ENCODE measurements at regions not wholly inside any gene's neighbourhood (a gene's known extent, or its start where the extent isn't known, plus 50 kb on each side); places are given as distances from the start of the nearest gene placed in this dataset.

DNA sequence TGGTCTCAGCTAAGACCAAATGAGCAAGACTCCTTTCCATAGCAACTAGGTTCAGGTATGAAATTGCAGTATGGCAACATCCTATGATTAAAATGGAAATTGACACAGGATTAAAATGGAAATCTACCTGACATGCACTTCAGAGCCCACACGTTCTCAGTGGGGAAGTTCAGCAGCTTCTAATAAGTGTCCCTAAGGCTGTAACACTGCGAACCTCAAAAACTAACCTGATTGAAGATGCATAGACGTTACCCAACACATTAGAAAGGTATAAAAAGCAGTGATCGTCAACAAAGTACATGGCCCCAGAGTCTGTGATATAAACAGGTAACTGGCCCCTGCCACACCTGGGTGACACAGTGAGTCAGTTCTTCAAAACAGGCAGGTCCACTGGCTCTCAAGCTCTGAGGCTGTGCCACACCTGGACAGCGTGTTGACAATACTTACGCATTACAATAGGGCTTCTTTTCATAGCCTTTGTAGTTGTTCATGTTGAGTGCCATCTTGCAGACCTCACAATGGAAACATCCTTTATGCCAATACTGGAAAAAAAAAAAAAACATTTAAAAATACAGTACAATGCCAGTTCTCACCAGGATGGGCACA is 274.9 kb upstream of the NEBL start:
- no peak for DNase-seq (ENCODE audit: low read depth)

GRCh38 chr10:21171197-21171935 is 274.3 kb upstream of the NEBL start:
- DNase-seq (ENCODE audit: low read depth), result no peak

GRCh38 chr10:21170216-21170615 is 273.1 kb upstream of the NEBL start:
- no peak for DNase-seq (ENCODE audit: low read depth)

- DNase-seq (ENCODE audit: low read depth), result no peak
Measured at GRCh38 chr10:21169271-21169670, 272.2 kb upstream of the NEBL start.

GRCh38 chr10:21167288-21168010 is 270.3 kb upstream of the NEBL start:
- DNase-seq (ENCODE audit: low read depth), result no peak

DNA sequence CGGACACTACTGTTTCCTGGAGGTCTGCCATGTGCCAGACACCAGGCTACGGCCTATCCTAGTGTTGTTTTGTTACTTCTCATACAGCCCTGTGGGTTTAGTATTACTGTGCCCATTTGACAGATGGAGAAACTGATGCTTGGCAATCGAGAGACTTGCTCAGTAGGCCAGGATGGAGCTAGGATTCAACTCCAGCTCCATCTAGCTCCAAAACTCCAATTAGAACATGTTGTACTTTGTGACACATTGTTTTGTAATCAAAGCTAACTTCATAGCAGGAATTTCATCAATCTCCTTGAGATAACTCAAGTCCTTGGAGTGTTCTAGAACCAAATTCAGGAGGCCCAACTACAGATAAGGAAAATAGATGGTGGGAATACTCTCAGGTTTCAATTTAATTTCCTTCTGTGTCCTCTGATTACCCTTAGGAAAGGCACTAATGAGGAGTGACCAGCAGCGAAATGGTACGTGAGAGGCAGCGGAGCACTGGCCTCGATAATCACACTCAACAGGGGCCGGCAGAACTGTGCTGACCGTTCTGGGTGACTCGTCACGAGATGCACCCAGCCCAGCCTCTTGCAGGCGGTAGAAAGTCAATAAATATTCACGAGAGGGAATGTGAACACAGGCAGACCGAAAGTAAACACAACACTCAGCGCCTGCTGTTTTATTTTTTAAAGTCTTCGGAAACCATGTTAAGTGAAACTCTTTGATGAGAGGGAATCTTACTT is 269.6 kb upstream of the NEBL start:
- no peak for DNase-seq (ENCODE audit: low read depth)

DNA sequence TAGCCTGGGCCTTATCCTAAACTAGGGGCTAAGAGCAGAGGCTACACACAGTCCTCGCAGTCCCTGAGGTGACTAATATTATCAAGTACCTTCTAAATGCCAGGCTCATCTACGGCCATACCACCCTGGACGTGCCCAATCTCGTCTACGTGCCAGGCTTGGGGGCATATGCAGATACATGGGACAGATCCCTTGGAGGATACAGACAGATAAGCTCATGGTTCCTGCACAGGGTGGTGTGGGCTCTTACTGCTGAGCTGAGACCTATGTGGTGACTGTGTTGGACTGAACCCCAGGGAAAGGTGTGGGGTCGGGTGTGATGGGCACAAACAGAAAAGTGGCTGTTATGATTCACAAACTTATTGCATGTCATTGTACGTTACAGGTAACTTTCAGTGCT is 268.4 kb upstream of the NEBL start:
- no peak for DNase-seq (ENCODE audit: low read depth)

DNA sequence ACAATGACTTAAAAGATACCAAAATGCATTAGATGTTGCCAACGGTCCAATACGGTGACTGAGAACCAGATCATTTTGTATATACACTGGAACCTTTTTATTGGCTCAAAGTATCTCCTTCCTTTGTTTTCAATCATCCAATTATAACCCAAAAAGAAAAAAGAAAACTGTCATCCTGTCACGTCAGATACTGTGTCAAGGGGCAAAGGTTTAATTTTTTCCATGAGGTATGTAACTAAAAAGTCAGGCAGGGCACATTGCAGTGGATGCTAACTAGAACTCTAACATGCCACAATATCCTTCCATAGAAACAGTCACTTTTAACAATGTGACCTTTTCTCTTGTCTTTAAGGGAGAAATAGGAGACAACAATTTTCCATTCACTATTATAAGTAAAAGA is 267.6 kb upstream of the NEBL start:
- no peak for DNase-seq (ENCODE audit: low read depth)

DNA sequence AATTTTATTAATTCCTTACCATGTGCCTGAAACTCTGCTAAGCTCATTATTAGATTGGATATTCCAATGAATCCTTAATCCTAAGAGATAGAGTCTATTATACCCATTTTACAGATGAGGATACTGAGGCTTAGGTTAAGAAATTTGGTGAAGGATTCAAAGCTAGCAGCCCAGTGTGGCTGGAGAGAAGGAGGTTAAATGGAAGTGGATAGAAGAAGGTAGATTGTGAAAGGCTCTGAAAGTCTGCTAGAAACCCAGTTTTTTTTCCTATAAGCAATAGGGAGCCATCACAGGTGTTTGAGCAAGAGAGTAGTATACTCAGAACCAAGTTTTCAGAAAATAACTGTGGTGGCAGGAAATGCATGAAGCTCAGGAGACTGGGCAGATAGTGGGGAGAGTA is 265.8 kb upstream of the NEBL start:
- no peak for DNase-seq (ENCODE audit: low read depth)

DNA sequence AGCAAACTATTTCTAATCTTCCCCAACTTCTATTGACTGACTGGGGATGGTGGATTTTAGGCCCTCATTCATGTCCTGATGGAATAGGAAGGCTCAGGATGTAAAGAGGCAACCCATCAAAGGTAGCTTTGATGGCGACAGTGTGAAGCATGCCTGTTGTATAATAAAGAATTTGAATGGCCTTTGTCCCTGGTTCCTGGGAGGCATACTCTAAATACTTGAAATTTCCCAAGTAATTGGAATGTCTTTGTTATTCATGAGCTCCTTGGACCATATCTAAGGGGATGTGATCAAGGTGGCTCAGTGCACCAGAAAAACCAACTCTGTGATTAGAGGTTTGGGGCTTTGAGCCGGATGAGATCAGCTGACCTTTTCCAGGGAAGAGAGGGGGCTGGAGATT is 264.5 kb upstream of the NEBL start:
- no peak for DNase-seq (ENCODE audit: low read depth)

DNA sequence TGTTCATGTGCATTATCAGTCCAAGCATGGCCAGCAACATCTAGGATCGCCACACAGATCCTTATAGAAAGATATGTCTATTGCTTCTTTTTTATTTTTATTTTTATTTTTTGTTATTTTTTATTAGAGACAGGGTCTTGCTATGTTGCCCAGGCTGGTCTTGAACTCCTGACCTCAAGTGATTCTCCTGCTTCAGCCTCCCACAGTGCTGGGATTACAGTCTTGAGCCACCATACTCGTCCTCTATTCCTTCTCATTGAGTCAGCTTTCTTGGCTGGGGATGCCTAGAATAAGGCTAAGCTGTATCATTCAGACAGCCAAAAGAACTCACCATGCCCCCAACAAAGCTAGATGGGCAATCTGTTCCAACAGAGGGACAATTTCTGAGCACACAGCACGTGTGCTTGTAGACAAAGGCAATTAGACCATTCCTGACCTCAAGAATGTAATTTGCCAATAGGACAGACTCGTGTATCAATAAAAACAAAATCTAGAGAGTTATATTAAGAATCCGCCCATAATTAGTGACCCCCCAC is 264.0 kb upstream of the NEBL start:
- DNase-seq (ENCODE audit: low read depth), result no peak

- DNase-seq (ENCODE audit: low read depth), result no peak
Measured at GRCh38 chr10:21160116-21160515, 263.0 kb upstream of the NEBL start.

- DNase-seq (ENCODE audit: low read depth), result no peak
Measured at GRCh38 chr10:21159669-21160068, 262.6 kb upstream of the NEBL start.

- DNase-seq (ENCODE audit: low read depth), result no peak
Measured at GRCh38 chr10:21158301-21158700, 261.2 kb upstream of the NEBL start.

GRCh38 chr10:21157664-21158063 is 260.6 kb upstream of the NEBL start:
- no peak for DNase-seq (ENCODE audit: low read depth)

DNA sequence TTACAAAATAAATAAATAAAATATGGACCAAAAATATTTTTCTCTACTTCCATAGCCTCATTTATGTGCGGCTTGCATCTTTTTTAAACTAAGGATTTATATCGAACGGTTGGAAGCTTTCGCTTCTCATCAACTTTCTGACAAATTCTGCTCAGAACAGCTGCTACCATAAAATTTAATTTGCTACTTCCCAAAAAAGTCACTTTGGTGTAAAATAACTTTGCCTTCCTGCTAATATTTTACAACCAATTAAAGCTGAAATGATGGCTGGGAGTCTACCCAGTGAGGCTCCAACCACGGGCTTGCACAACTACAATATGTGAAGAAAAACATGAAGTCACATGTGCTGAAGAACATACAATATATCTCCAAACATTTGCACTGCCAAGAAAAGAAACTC is 253.1 kb upstream of the NEBL start:
- DNase-seq (ENCODE audit: low read depth), result no peak

DNA sequence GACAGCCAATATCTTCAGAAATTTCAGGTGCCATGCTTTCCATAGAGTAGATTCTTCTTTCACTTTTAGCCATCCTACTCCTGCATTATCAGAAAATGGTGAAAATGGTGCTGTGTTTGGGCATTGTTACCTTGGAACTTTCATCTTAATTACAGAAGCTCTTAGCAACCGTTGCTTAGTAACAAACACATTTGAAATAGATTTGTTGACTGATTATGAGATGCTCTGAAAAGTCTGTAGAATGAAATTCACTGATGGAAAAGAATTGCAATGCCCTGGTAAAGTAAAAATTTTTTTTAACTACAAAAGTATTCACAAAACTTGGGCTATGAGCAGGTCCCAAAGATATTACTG is 249.3 kb upstream of the NEBL start:
- no peak for DNase-seq (ENCODE audit: low read depth)

GRCh38 chr10:21145751-21146435 is 248.8 kb upstream of the NEBL start:
- DNase-seq (ENCODE audit: low read depth), result no peak

- DNase-seq (ENCODE audit: low read depth), result no peak
Measured at GRCh38 chr10:21144047-21144446, 246.9 kb upstream of the NEBL start.

DNA sequence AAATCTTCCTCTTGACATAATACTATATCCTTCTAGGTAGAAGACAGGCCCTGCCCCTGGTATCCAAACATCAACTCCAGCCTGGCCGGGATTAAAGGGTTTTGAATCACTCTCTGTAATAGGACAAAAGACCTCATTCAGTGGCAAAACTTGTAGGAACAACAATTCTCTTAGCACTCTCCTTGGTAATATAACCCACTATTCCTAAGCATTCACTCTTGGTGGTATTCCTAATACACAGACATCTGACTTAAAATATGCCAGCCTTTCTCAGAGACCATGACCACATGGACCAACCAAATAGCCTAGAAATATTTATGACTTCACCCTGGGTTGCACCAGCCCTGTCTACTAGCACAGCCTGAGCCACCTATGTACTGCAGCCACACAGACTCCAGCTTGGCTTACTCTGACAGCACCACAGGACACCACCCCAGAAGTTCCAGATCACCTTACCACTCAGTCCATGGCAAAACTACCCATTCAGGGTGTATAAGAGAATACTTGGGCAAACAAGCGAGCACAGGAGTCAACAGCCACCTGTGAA is 244.9 kb upstream of the NEBL start:
- DNase-seq (ENCODE audit: low read depth), result no peak

DNA sequence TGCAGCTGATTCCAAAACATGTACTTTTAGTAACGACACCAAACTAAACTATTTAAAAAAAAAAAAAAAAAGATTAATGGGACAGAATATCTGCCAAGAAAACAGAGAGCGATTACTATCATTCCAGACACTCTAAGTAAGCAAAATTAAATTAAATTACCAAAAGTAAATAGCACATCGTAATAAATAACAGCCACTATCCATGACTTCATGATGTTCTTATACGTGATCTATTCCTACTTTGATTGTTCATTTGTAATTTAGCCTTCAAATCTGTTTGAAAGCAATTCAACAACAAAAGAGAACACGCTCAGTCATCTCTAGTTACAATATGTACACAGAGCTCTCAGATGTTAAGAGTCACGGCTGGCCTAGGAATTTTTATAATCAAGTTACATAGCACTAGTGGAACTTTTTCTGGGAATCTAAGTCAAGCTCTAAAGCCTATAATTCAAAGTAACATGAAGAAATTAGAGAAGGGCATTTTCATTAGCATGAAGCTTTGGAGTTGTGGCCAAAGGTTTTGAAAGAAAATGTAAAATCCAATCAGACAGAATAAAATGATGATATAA is 241.7 kb upstream of the NEBL start:
- no peak for DNase-seq (ENCODE audit: low read depth)

Data from stimulated activated CD8-positive, alpha-beta memory T cell treated with anti-CD3 and anti-CD28 coated beads, Interleukin-15, amount 100 ng/mL, for 24 hours (primary cell).